ENCODE measurements at regions not wholly inside any gene's neighbourhood (a gene's known extent, or its start where the extent isn't known, plus 50 kb on each side); places are given as distances from the start of the nearest gene placed in this dataset.

DNA sequence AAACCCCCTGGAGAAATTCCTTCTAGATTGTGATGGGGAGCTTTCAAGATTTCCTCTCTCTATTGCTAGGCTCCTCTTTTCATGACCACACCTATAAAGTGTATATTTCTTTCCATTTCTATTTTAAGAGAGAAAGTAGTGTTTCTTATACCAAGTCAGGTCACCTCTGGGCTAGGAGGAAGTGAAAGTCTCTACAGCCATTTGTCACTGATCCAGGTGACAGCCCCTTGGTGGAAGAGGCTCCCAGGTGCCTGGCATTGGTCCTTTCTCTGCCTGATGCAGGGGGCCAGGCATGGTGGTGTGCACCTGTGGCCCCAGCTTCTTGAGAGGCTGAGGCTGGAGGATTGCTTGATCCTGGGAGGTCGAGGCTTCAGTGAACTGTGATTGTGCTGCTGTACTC lies 64.7 kb downstream of the DHCR7 start:
- no peak overlapping the region for H4K5ac ChIP-seq (ENCODE audit: insufficient read length, low read depth, low read length)
- peaks cover 8 to 37% of the 10 kb centered on the region in 2 experiments for H3K9me3 Mint-ChIP-seq
- H3K79me1 ChIP-seq (ENCODE audit: insufficient read depth, low read depth, low read length, poor library complexity, severe bottlenecking) = no peaks in the 10 kb centered on the region
- H3K79me2 ChIP-seq (ENCODE audit: insufficient read depth, low read length) = no peaks in the 10 kb centered on the region
- no peak overlapping the region for H3K27ac ChIP-seq (ENCODE audit: insufficient read length, low read depth, low read length)
- no peak overlapping the region for H2AFZ ChIP-seq (ENCODE audit: low read length)
- H3K18ac ChIP-seq (ENCODE audit: insufficient read length, low read depth, low read length) = no peak overlapping the region
- no peak overlapping the region for H3K27ac Mint-ChIP-seq
- H2BK15ac ChIP-seq (ENCODE audit: low read depth, low read length) = no peak overlapping the region
- H3K9ac ChIP-seq (ENCODE audit: extremely low read depth, insufficient read length, low read length) = no peak overlapping the region
- no peaks in the 10 kb centered on the region for H4K20me1 ChIP-seq (ENCODE audit: control insufficient read depth, insufficient read depth, insufficient read length)
- H4K8ac ChIP-seq (replicated peaks; ENCODE audit: insufficient read length, low read depth, low read length) = no peak overlapping the region
- no peak overlapping the region for H2BK20ac ChIP-seq (ENCODE audit: low read depth, low read length, poor library complexity, severe bottlenecking)
- H3K4ac ChIP-seq (ENCODE audit: low read depth, low read length) = no peak overlapping the region
- H3K9me3 ChIP-seq (ENCODE audit: control insufficient read depth, low read depth, low read length) = no peaks in the 10 kb centered on the region
- H2BK120ac ChIP-seq (ENCODE audit: low read depth, low read length, poor library complexity, severe bottlenecking) = no peak overlapping the region
- peaks cover 0 to 12% (median 0%) of the 10 kb centered on the region in 3 experiments; a peak in 3 of 7 replicates for H3K36me3 Mint-ChIP-seq (ENCODE audit: insufficient read depth in 1 of 3, low read depth in 3 of 3)
- peaks cover 0 to 6% of the 10 kb centered on the region in 2 experiments; a peak in 3 of 4 replicates for H3K4me1 Mint-ChIP-seq
- no peak overlapping the region for H3K56ac ChIP-seq (ENCODE audit: insufficient read length, low read depth, low read length)
- DNase-seq = no peak
- H3K14ac ChIP-seq (ENCODE audit: insufficient read depth, low read length) = no peak overlapping the region
- no peaks in the 10 kb centered on the region for H3K23me2 ChIP-seq (ENCODE audit: insufficient read length, low read depth, low read length, poor library complexity, severe bottlenecking)
- H3K4me3 Mint-ChIP-seq = no peak overlapping the region
- H2AK5ac ChIP-seq (ENCODE audit: insufficient read length, low read length) = no peak overlapping the region
- H3K23ac ChIP-seq (ENCODE audit: insufficient read length, low read depth, low read length) = no peak overlapping the region
- no peak overlapping the region for H3T11ph ChIP-seq (ENCODE audit: low read length)
- H3K4me1 ChIP-seq (ENCODE audit: insufficient read depth, low read length) = peaks cover 4% of the 10 kb centered on the region
- H2BK12ac ChIP-seq (ENCODE audit: insufficient read length, low read depth, low read length) = no peak overlapping the region
- no peak overlapping the region for H3K4me2 ChIP-seq (ENCODE audit: insufficient read depth, insufficient read length, low read length)
- H4K91ac ChIP-seq (ENCODE audit: insufficient read length, low read depth, low read length) = no peak overlapping the region
- no peaks in the 10 kb centered on the region for H3K27me3 ChIP-seq (ENCODE audit: insufficient read depth, low read length)
- no peak overlapping the region for H2BK5ac ChIP-seq (ENCODE audit: insufficient read length, low read length)
- no CpG with 5 or more reads among the region's 1 CpG for WGBS (ENCODE audit: extremely low coverage, insufficient read length, low lambda C conversion rate)
- peaks cover 37% of the 10 kb centered on the region for H3K27me3 Mint-ChIP-seq (ENCODE audit: low read depth)
- TF ChIP-seq, protein P1, sequence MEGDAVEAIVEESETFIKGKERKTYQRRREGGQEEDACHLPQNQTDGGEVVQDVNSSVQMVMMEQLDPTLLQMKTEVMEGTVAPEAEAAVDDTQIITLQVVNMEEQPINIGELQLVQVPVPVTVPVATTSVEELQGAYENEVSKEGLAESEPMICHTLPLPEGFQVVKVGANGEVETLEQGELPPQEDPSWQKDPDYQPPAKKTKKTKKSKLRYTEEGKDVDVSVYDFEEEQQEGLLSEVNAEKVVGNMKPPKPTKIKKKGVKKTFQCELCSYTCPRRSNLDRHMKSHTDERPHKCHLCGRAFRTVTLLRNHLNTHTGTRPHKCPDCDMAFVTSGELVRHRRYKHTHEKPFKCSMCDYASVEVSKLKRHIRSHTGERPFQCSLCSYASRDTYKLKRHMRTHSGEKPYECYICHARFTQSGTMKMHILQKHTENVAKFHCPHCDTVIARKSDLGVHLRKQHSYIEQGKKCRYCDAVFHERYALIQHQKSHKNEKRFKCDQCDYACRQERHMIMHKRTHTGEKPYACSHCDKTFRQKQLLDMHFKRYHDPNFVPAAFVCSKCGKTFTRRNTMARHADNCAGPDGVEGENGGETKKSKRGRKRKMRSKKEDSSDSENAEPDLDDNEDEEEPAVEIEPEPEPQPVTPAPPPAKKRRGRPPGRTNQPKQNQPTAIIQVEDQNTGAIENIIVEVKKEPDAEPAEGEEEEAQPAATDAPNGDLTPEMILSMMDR (conservative IDR thresholded peaks at IDR 0.05) = no peak

Measured in H9 (cell line).